SK-N-MC (cell line): ENCODE measurements at regions not wholly inside any gene's neighbourhood (a gene's known extent, or its start where the extent isn't known, plus 50 kb on each side); places are given as distances from the start of the nearest gene placed in this dataset.

Experiments used
- DNase-seq: peaks from one replicate; pipeline ENCODE4 v3.0.0-alpha.2; 2011; ENCODE audit warnings: low read depth, low spot score
- H3K27ac ChIP-seq: fragments of 200-600 bp; sonication (generic); 2 replicates; pipeline ENCODE4 v1.5.1; 2016; ENCODE audit warnings: mixed run types
- H3K36me3 ChIP-seq: fragments of 200-600 bp; sonication (generic); 2 replicates; pipeline ENCODE4 v1.6.1; 2017; ENCODE audit warnings: antibody characterized with exemption, low read length, mixed read lengths; ENCODE audit not compliant: insufficient read depth
- H3K4me3 ChIP-seq: fragments of 200-600 bp; sonication (generic); 2 replicates; pipeline ENCODE4 v1.5.1; 2016
- H3K9ac ChIP-seq: fragments of 200-600 bp; sonication (generic); 2 replicates; pipeline ENCODE4 v1.8.0; 2017; ENCODE audit warnings: mixed run types, mixed read lengths; ENCODE audit not compliant: insufficient read length
- H3K9me3 ChIP-seq: fragments of 200-600 bp; sonication (generic); 2 replicates; pipeline ENCODE4 v1.6.1; 2017; ENCODE audit warnings: low read depth, mild to moderate bottlenecking, antibody characterized with exemption, low read length, moderate library complexity, mixed read lengths
- EZH2 ChIP-seq: fragments of 200-600 bp; sonication (generic); IDR thresholded peaks from one replicate; pipeline ENCODE4 v1.6.1; 2017; ENCODE audit warnings: antibody characterized with exemption
- FOXP2 ChIP-seq: optimal IDR thresholded peaks from 2 replicates; pipeline ENCODE3; 2011; ENCODE audit warnings: mild to moderate bottlenecking, moderate library complexity; ENCODE audit not compliant: insufficient read depth; ENCODE audit errors: extremely low read length, control extremely low read depth
- POLR2AphosphoS5 ChIP-seq: IDR thresholded peaks from 2 replicates; pipeline ENCODE4 v1.6.1; 2012; ENCODE audit warnings: mild to moderate bottlenecking, low read depth, low read length, borderline replicate concordance

DNA sequence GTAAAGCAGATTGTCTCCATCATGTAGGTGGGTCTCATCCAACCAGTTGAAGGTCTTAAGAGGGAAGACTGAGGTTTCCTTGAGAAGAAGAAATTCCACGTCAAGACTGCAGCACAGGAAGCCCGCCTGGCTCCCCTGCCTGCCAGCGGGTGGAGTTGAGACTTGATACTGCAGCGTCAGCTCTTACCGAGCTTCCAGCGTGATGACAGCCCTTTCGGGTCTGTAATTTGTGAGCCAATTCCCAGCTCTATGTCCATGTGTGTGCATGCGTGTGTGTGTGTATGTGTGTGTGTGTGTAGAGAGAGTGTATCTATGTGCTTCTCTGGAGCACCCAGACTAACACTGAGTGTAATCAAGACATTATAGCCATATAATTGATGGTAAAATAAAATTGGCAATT, 379.7 kb upstream of the IRX2 start:
- Histone ChIP-seq H3K36me3 (no peaks in the 10 kb centered on the region), H3K9me3 (no peaks in the 10 kb centered on the region), H3K4me3 (no peak overlapping the region), H3K9ac (no peak overlapping the region), H3K27ac (no peak overlapping the region)
- no peak for TF ChIP-seq POLR2AphosphoS5
- DNase-seq = no peak

- TF ChIP-seq EZH2 (no peak), POLR2AphosphoS5 (no peak), FOXP2 (no peak)
- Histone ChIP-seq H3K36me3 (no peaks in the 10 kb centered on the region), H3K27ac (no peak overlapping the region), H3K9me3 (no peaks in the 10 kb centered on the region), H3K9ac (no peak overlapping the region), H3K4me3 (no peak overlapping the region)
- no peak for DNase-seq
Measured at GRCh38 chr5:3129252-3129651, 377.8 kb upstream of the IRX2 start.

GRCh38 chr5:3127423-3127911, 376.0 kb upstream of the IRX2 start:
- no peaks in the 10 kb centered on the region for H3K9me3 ChIP-seq
- H3K36me3 ChIP-seq = no peaks in the 10 kb centered on the region
- DNase-seq = no peak
- no peak overlapping the region for H3K9ac ChIP-seq
- TF ChIP-seq EZH2 (no peak), POLR2AphosphoS5 (no peak), FOXP2 (no peak)
- no peak overlapping the region for H3K4me3 ChIP-seq
- H3K27ac ChIP-seq = no peak overlapping the region

GRCh38 chr5:3126639-3127038, 375.2 kb upstream of the IRX2 start:
- TF ChIP-seq FOXP2 (no peak), EZH2 (no peak), POLR2AphosphoS5 (no peak)
- H3K9ac ChIP-seq = no peak overlapping the region
- no peak for DNase-seq
- H3K36me3 ChIP-seq = no peaks in the 10 kb centered on the region
- no peak overlapping the region for H3K4me3 ChIP-seq
- no peaks in the 10 kb centered on the region for H3K9me3 ChIP-seq
- H3K27ac ChIP-seq = no peak overlapping the region

GRCh38 chr5:3124410-3124809, 372.9 kb upstream of the IRX2 start:
- H3K9ac ChIP-seq = no peak overlapping the region
- TF ChIP-seq EZH2 (no peak), FOXP2 (no peak), POLR2AphosphoS5 (no peak)
- no peak overlapping the region for H3K4me3 ChIP-seq
- H3K36me3 ChIP-seq = no peaks in the 10 kb centered on the region
- H3K27ac ChIP-seq = no peak overlapping the region
- H3K9me3 ChIP-seq = no peaks in the 10 kb centered on the region
- DNase-seq = no peak

GRCh38 chr5:3123763-3124157, 372.3 kb upstream of the IRX2 start:
- no peak for DNase-seq
- Histone ChIP-seq H3K9ac (no peak overlapping the region), H3K27ac (no peak overlapping the region)

GRCh38 chr5:3122985-3123762, 371.7 kb upstream of the IRX2 start:
- Histone ChIP-seq H3K36me3 (no peaks in the 10 kb centered on the region), H3K27ac (no peak overlapping the region), H3K9me3 (no peaks in the 10 kb centered on the region), H3K9ac (no peak overlapping the region), H3K4me3 (no peak overlapping the region)
- TF ChIP-seq POLR2AphosphoS5 = no peak
- no peak for TF ChIP-seq EZH2
- no peak for TF ChIP-seq FOXP2
- no peak for DNase-seq

More at GRCh38 chr5:3123763-3124157, 372.3 kb upstream of the IRX2 start:
- Histone ChIP-seq H3K36me3 (no peaks in the 10 kb centered on the region), H3K9me3 (no peaks in the 10 kb centered on the region), H3K4me3 (no peak overlapping the region)
- TF ChIP-seq EZH2 = no peak
- no peak for TF ChIP-seq FOXP2
- TF ChIP-seq POLR2AphosphoS5 = no peak

DNA sequence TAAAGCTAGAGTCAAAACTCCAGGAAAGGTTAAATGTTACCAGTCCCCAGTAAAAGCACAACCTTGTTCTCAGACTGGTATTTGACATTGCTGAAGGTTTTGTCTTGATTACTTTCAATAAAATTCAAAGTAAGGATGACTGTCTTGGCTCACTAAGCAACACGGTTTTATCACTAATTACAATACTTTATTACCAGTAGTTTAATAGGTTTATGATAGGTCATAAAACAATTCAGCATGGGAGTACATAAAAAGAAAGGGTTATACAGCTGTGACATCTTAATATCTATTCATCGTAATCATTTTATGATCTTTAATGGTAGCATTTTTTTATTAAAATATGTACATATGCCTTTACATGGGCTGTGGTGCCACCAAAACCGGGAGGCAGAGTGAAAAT, 370.7 kb upstream of the IRX2 start:
- Histone ChIP-seq H3K4me3 (no peak overlapping the region), H3K9ac (no peak overlapping the region), H3K9me3 (no peaks in the 10 kb centered on the region), H3K27ac (no peak overlapping the region), H3K36me3 (no peaks in the 10 kb centered on the region)
- DNase-seq = no peak
- TF ChIP-seq EZH2 = no peak
- no peak for TF ChIP-seq FOXP2
- TF ChIP-seq POLR2AphosphoS5 = no peak

GRCh38 chr5:3121813-3122212, 370.3 kb upstream of the IRX2 start:
- Histone ChIP-seq H3K9me3 (no peaks in the 10 kb centered on the region), H3K36me3 (no peaks in the 10 kb centered on the region), H3K9ac (no peak overlapping the region), H3K4me3 (no peak overlapping the region), H3K27ac (no peak overlapping the region)
- no peak for DNase-seq
- TF ChIP-seq POLR2AphosphoS5 (no peak), FOXP2 (no peak), EZH2 (no peak)
